ENCODE measurements at regions not wholly inside any gene's neighbourhood (a gene's known extent, or its start where the extent isn't known, plus 50 kb on each side); places are given as distances from the start of the nearest gene placed in this dataset.

DNA sequence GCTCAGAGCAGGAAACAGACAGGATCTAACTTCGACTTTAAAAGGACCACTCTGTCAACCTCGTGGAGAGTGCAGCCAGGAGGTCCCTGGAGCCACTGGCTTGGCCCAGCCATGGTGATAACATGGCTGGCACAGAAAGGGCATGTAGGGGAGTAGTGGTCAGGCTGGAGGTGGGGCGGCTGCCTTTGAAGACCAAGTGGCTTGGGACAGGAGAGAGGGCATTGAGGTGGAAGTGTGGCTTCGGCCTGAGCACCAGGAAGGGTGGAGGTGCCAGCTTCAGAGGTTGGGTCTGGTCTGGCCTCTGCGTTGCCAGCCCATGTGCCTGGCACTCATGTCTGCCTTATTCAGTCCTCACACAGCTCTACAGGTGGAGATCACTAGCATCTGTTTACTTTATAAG lies 270.0 kb downstream of the NSG2 start:
- Histone ChIP-seq H3K27ac (ENCODE audit: low read length) (no peak overlapping the region), H3K9me3 (replicated peaks; ENCODE audit: control insufficient read depth, low read depth, low read length) (no peaks in the 10 kb centered on the region), H3K4me3 (ENCODE audit: low read length) (no peak overlapping the region), H3K4me1 (ENCODE audit: control insufficient read depth, insufficient read depth, low read length) (peaks cover 13% of the 10 kb centered on the region), H3K27me3 (ENCODE audit: control insufficient read depth, insufficient read depth, low read length) (peaks cover 30% of the 10 kb centered on the region), H3K36me3 (ENCODE audit: control insufficient read depth, insufficient read depth, low read length) (no peaks in the 10 kb centered on the region)
- DNase-seq, result no peak
- WGBS (ENCODE audit: insufficient coverage), result 65% methylated on average over 4 of the region's 5 CpGs

DNA sequence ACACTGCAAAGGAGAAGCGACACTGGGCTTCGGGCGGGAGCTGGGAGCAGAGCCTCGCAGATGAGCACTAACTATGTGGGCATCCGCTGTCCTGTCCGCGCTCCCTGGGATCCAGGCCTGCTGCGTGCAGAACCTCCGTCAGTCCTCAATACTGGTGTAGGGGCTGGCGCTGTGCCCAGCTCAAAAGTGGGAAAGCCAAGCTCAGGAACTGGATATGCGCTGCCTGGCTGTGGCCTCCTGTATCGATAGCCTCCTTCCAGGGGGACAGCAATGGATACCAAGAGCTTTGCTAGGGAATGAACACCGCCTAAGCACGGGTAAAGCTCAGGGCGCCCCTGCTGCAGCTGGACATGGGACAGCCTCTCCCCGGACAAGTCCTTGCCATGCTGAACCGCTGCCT lies 270.4 kb downstream of the NSG2 start:
- Histone ChIP-seq H3K9me3 (replicated peaks; ENCODE audit: control insufficient read depth, low read depth, low read length) (no peaks in the 10 kb centered on the region), H3K4me3 (ENCODE audit: low read length) (no peak overlapping the region), H3K4me1 (ENCODE audit: control insufficient read depth, insufficient read depth, low read length) (peaks cover 13% of the 10 kb centered on the region), H3K36me3 (ENCODE audit: control insufficient read depth, insufficient read depth, low read length) (no peaks in the 10 kb centered on the region), H3K27me3 (ENCODE audit: control insufficient read depth, insufficient read depth, low read length) (peaks cover 30% of the 10 kb centered on the region), H3K27ac (ENCODE audit: low read length) (no peak overlapping the region)
- no peak for DNase-seq
- WGBS (ENCODE audit: insufficient coverage), result 79% methylated on average over 16 of the region's 17 CpGs

DNA sequence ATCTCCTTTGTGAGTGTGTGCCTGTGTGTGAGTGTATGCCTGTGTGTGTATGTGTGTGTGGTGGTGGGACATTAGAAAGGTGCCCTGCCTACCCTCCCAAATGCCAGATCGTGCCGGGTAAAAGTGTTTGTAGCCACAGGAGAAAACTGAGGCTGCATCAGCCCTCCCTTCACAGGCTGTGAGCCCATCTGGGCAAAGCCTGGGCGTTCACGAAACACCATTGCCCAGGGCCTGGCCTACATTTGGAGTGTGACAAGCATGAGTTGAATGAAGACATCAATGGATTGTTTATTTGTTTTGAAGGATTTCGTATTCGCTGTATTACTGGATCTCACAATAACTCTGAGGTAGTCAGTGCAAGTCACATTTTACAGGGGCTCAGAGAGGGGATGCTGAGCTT lies 270.8 kb downstream of the NSG2 start:
- 84% methylated on average over 4 of the region's 6 CpGs for WGBS (ENCODE audit: insufficient coverage)
- no peaks in the 10 kb centered on the region for H3K9me3 ChIP-seq (replicated peaks; ENCODE audit: control insufficient read depth, low read depth, low read length)
- H3K27ac ChIP-seq (ENCODE audit: low read length), result no peak overlapping the region
- peaks cover 12% of the 10 kb centered on the region for H3K4me1 ChIP-seq (ENCODE audit: control insufficient read depth, insufficient read depth, low read length)
- H3K36me3 ChIP-seq (ENCODE audit: control insufficient read depth, insufficient read depth, low read length), result no peaks in the 10 kb centered on the region
- no peak overlapping the region for H3K4me3 ChIP-seq (ENCODE audit: low read length)
- H3K27me3 ChIP-seq (ENCODE audit: control insufficient read depth, insufficient read depth, low read length), result peaks cover 25% of the 10 kb centered on the region
- no peak for DNase-seq

DNA sequence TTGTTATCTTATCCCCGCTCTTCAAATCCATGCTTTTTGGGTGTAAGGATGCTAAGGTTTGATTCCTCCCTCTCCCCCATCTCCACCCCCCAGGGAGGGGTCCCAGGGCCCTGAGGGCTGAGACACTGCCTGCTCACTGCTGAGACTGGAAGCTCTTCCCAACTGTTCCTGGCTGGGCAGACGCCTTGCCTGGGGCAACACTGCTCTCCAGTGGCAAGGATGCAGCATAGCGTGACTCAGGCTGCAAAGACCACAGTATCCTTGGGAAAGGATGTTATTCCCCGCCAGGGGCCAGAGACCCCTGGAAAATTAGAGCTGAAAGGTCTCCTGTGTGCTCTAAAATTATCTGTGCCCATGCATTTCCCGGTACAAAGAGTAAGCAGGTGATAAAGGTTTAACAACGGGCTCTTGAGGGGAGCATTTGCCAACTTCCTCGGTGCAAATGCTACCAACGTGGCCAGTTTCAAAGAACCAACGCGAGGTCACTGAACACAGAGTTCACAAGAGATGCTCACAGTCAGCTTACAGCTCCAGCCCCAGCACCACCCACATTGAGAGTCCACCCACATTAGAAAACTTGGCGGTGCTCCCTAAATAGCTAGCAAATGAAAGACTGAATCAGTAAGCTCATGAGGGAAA lies 271.9 kb downstream of the NSG2 start:
- H3K36me3 ChIP-seq (ENCODE audit: control insufficient read depth, insufficient read depth, low read length), result no peaks in the 10 kb centered on the region
- WGBS (ENCODE audit: insufficient coverage), result 6% methylated on average over 7 of the region's 11 CpGs
- peak; percentile 57 for DNase-seq
- H3K4me3 ChIP-seq (ENCODE audit: low read length), result no peak overlapping the region
- no peak overlapping the region for H3K27ac ChIP-seq (ENCODE audit: low read length)
- H3K9me3 ChIP-seq (replicated peaks; ENCODE audit: control insufficient read depth, low read depth, low read length), result no peaks in the 10 kb centered on the region
- H3K27me3 ChIP-seq (ENCODE audit: control insufficient read depth, insufficient read depth, low read length), result peaks cover 22% of the 10 kb centered on the region
- peaks cover 4% of the 10 kb centered on the region for H3K4me1 ChIP-seq (ENCODE audit: control insufficient read depth, insufficient read depth, low read length)

DNA sequence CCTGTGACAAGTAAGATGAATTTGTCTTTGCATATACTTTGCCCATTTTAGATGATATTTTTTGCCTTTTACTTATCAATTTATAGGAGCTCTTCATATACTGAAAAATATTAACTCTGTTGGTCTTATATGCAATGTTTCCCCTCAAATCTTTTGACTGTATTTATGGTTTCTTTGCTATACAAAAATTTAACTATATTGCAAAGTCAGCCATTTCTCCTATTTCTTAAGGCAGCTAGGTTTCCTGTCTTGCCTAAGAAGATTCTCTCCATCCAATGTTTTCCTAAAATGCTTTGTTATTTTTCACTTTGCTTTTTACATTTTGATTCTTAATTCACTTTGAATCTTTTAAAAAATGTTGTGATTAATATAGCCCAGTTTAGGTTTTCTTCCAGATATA lies 273.1 kb downstream of the NSG2 start:
- H3K27ac ChIP-seq (ENCODE audit: low read length), result no peak overlapping the region
- H3K4me1 ChIP-seq (ENCODE audit: control insufficient read depth, insufficient read depth, low read length), result no peaks in the 10 kb centered on the region
- no peaks in the 10 kb centered on the region for H3K36me3 ChIP-seq (ENCODE audit: control insufficient read depth, insufficient read depth, low read length)
- H3K27me3 ChIP-seq (ENCODE audit: control insufficient read depth, insufficient read depth, low read length), result peaks cover 20% of the 10 kb centered on the region
- H3K4me3 ChIP-seq (ENCODE audit: low read length), result no peak overlapping the region
- no peaks in the 10 kb centered on the region for H3K9me3 ChIP-seq (replicated peaks; ENCODE audit: control insufficient read depth, low read depth, low read length)
- DNase-seq, result no peak

DNA sequence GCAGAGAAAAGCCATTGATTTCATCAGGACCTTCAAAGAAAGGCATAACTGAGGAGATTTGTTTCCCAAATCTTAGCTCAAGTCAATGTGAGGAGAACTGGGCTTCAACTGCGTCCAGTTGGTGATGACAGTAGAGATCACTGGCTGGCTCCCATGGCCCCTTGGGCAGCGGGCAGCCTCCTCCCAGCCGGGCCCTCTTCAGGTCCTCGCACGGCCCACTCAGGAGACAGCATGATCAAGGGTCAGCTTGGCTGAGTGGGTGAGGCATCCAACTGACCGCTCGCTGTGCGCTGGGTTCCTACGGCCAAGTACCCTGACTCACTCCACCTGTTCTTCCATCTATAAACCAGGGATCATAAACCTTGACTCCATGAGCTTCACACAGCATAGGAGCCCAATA lies 274.0 kb downstream of the NSG2 start:
- Histone ChIP-seq H3K4me1 (ENCODE audit: control insufficient read depth, insufficient read depth, low read length) (no peaks in the 10 kb centered on the region), H3K27me3 (ENCODE audit: control insufficient read depth, insufficient read depth, low read length) (peaks cover 16% of the 10 kb centered on the region), H3K36me3 (ENCODE audit: control insufficient read depth, insufficient read depth, low read length) (no peaks in the 10 kb centered on the region), H3K4me3 (ENCODE audit: low read length) (no peak overlapping the region), H3K9me3 (replicated peaks; ENCODE audit: control insufficient read depth, low read depth, low read length) (no peaks in the 10 kb centered on the region), H3K27ac (ENCODE audit: low read length) (no peak overlapping the region)
- no peak for DNase-seq
- 81% methylated on average over 9 of the region's 9 CpGs for WGBS (ENCODE audit: insufficient coverage)

DNA sequence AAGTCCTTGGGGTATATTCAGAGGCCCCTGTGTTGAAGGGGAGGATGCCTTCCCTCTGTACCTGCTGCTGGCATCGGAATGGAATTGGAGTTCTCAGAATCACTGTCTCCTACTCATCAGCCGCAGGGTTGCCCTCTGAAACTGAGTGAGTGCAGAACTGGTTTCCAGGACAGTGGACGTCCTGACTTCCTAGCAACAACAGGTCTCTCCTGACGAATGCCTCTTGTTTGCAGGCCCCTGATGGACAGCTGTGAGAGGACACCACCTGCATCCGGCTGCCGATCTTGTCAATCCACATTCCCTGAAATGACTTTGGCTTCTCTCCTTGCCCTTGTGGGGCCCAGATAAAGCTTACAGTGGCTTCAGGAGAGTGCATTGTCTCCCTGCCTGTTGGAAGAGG lies 274.5 kb downstream of the NSG2 start:
- no peaks in the 10 kb centered on the region for H3K36me3 ChIP-seq (ENCODE audit: control insufficient read depth, insufficient read depth, low read length)
- DNase-seq, result no peak
- H3K9me3 ChIP-seq (replicated peaks; ENCODE audit: control insufficient read depth, low read depth, low read length), result no peaks in the 10 kb centered on the region
- no peak overlapping the region for H3K4me3 ChIP-seq (ENCODE audit: low read length)
- peaks cover 16% of the 10 kb centered on the region for H3K27me3 ChIP-seq (ENCODE audit: control insufficient read depth, insufficient read depth, low read length)
- H3K27ac ChIP-seq (ENCODE audit: low read length), result no peak overlapping the region
- 63% methylated on average over 5 of the region's 6 CpGs for WGBS (ENCODE audit: insufficient coverage)
- H3K4me1 ChIP-seq (ENCODE audit: control insufficient read depth, insufficient read depth, low read length), result no peaks in the 10 kb centered on the region

DNA sequence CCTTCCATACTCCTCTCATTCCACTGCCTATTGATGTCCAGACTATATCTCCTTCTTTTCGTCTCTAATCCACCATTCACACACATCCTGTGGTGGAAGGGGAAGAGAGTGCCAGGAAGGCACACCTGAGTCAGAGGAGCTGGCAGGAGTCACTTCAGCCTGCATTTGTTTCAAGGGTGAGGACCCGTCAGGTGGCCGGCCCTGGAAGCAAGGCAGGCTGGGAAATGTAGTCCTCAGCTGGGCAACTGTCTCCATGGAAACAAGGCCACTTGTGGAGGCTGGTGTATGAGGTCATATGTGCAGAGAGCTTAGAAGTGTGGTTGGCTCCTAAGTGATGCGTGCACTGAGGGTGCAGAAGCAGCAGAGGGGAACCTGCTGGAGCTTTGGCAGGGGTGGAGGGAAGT lies 278.4 kb downstream of the NSG2 start:
- 6% methylated on average over 3 of the region's 4 CpGs for WGBS (ENCODE audit: insufficient coverage)

DNA sequence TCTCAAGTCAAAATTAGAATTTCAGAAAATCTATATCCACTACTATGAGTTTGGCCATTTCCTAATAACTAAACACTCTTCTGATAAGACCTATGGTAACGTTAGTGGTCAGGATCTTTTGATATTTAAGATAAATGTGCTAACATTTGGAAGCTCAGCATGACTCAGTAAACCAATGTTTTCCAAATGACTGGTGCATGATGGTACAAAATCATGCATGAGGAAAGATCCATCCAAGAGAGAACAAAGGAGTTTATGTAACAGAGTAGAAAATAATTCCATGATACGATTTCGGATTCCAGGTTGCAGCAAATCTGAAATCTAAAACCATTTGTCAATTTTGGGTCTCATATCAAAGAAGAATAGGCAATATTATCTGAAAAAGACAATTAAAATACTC lies 279.2 kb downstream of the NSG2 start:
- H3K27me3 ChIP-seq (ENCODE audit: control insufficient read depth, insufficient read depth, low read length), result peaks cover 19% of the 10 kb centered on the region
- WGBS (ENCODE audit: insufficient coverage), result no CpG with 5 or more reads among the region's 3 CpGs

More for the DNA sequence above, 278.4 kb downstream of the NSG2 start:
- H3K27me3 ChIP-seq (ENCODE audit: control insufficient read depth, insufficient read depth, low read length), result peaks cover 19% of the 10 kb centered on the region
- H3K4me3 ChIP-seq (ENCODE audit: low read length), result no peak overlapping the region
- no peak overlapping the region for H3K27ac ChIP-seq (ENCODE audit: low read length)
- no peaks in the 10 kb centered on the region for H3K9me3 ChIP-seq (replicated peaks; ENCODE audit: control insufficient read depth, low read depth, low read length)
- H3K36me3 ChIP-seq (ENCODE audit: control insufficient read depth, insufficient read depth, low read length), result no peaks in the 10 kb centered on the region
- H3K4me1 ChIP-seq (ENCODE audit: control insufficient read depth, insufficient read depth, low read length), result no peaks in the 10 kb centered on the region
- DNase-seq, result no peak

DNA sequence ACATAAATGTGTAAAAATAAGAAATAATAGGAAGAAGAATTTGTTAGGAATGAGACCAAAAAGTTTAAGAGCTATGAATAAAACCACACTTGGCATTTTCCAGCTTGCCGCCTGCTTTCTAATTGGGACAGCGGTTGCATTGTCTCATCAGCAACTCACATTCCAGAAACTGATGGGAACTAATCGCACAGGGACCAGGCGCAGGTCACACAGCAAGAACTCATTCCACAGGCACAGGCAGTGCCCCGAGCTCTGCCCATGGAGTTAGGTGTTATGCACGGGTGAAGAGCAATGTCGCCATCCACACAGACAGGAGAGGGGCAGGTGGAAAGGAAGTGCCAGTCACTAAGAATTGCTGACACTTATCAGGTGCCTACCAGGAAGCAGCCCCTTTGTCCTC lies 279.9 kb downstream of the NSG2 start:
- 58% methylated on average over 3 of the region's 7 CpGs for WGBS (ENCODE audit: insufficient coverage)
- H3K36me3 ChIP-seq (ENCODE audit: control insufficient read depth, insufficient read depth, low read length), result no peaks in the 10 kb centered on the region
- no peak overlapping the region for H3K4me3 ChIP-seq (ENCODE audit: low read length)
- no peak overlapping the region for H3K27ac ChIP-seq (ENCODE audit: low read length)
- no peak for DNase-seq
- no peaks in the 10 kb centered on the region for H3K9me3 ChIP-seq (replicated peaks; ENCODE audit: control insufficient read depth, low read depth, low read length)
- H3K27me3 ChIP-seq (ENCODE audit: control insufficient read depth, insufficient read depth, low read length), result peaks cover 17% of the 10 kb centered on the region
- H3K4me1 ChIP-seq (ENCODE audit: control insufficient read depth, insufficient read depth, low read length), result no peaks in the 10 kb centered on the region

More for the DNA sequence above, 279.2 kb downstream of the NSG2 start:
- no peaks in the 10 kb centered on the region for H3K9me3 ChIP-seq (replicated peaks; ENCODE audit: control insufficient read depth, low read depth, low read length)
- H3K27ac ChIP-seq (ENCODE audit: low read length), result no peak overlapping the region
- no peaks in the 10 kb centered on the region for H3K36me3 ChIP-seq (ENCODE audit: control insufficient read depth, insufficient read depth, low read length)
- no peaks in the 10 kb centered on the region for H3K4me1 ChIP-seq (ENCODE audit: control insufficient read depth, insufficient read depth, low read length)
- DNase-seq, result no peak
- no peak overlapping the region for H3K4me3 ChIP-seq (ENCODE audit: low read length)

DNA sequence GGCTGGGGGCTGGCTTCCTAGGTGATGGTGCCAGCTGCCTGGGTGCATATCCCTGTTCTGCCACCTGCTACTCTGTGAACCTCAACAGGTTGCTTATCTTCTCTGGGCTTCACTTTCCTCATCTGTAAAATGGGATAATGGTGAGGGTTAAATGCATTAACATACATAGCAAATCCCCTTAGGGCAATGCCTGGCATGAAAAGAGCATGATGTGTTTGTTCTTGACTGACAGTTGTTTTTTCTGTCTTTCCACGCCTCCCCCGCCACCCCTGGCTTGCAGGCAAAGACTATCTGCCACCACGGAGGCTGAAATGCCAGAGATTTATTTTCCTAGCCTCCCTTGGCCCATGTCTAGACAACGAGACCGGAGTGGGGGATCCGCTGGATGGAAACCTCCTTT lies 280.5 kb downstream of the NSG2 start:
- Histone ChIP-seq H3K27me3 (ENCODE audit: control insufficient read depth, insufficient read depth, low read length) (peaks cover 20% of the 10 kb centered on the region), H3K36me3 (ENCODE audit: control insufficient read depth, insufficient read depth, low read length) (no peaks in the 10 kb centered on the region), H3K4me3 (ENCODE audit: low read length) (no peak overlapping the region), H3K9me3 (replicated peaks; ENCODE audit: control insufficient read depth, low read depth, low read length) (no peaks in the 10 kb centered on the region), H3K4me1 (ENCODE audit: control insufficient read depth, insufficient read depth, low read length) (no peaks in the 10 kb centered on the region), H3K27ac (ENCODE audit: low read length) (no peak overlapping the region)
- no peak for DNase-seq
- 52% methylated on average over 4 of the region's 6 CpGs for WGBS (ENCODE audit: insufficient coverage)
